ENCODE measurements at regions not wholly inside any gene's neighbourhood (a gene's known extent, or its start where the extent isn't known, plus 50 kb on each side); places are given as distances from the start of the nearest gene placed in this dataset.

DNA sequence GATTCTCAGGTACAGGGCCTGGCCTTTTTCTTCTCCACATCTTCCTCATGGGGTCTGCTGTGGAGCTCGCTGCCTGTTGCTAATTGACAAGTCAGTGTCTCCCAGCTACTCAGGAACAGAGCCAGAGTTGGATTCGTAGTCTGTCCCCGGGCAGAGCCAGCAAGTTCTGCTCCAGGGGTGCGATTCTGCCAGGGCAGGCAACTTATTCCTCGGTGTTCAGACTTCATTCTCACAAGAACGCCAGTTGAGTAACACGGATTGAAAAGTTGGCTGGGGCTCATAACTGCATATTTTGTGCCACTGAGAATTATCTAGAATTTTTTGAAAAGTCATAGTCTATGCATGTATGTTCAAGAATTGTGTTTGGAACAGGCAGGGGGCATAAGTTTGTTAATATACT, 336.7 kb upstream of the NPVF start:
- no peaks in the 10 kb centered on the region for H3K4me1 ChIP-seq (ENCODE audit: control insufficient read depth in 2 of 2, insufficient read depth in 2 of 2, low read length in 1 of 2)
- H3K9me3 ChIP-seq (ENCODE audit: control insufficient read depth in 2 of 2, insufficient read depth in 1 of 2, low read depth in 1 of 2, low read length in 1 of 2): no peaks in the 10 kb centered on the region
- H3K27me3 ChIP-seq (ENCODE audit: control insufficient read depth in 1 of 2, insufficient read depth in 2 of 2, low read length in 2 of 2): no peaks in the 10 kb centered on the region
- H3K36me3 ChIP-seq (ENCODE audit: control insufficient read depth in 2 of 2, insufficient read depth in 2 of 2, low read length in 1 of 2): no peaks in the 10 kb centered on the region
- WGBS, 2 donors: 37 to 56% methylated on average over 7 of the region's 7 CpGs
- peak overlapping the region in 1 of 2 donors; percentile 15 for H3K27ac ChIP-seq (ENCODE audit: low read depth in 2 of 2, low read length in 1 of 2)
- H3K4me3 ChIP-seq (ENCODE audit: low read depth in 1 of 2, low read length in 2 of 2): no peak overlapping the region

DNA sequence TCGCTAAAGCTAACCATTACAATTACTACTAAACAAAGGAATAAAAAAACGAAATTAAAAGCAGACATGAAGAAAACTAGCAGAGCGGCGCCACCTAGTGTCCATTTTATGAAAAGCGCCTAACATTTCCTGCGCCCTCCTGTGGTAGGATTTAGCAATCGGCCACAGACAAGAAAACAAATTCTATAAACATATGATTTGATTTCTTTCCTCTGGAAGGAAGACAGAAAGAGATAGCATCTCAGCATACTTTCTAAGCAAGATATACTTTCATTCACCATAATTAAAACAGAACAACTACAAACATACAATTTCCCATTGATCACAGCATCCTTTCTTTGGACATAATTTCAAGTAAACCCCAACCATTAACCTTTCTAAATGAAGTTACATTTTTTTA, 337.7 kb upstream of the NPVF start:
- H3K4me1 ChIP-seq (ENCODE audit: control insufficient read depth in 2 of 2, insufficient read depth in 2 of 2, low read length in 1 of 2): no peaks in the 10 kb centered on the region
- WGBS, 2 donors: 0 to 1% methylated on average over 7 of the region's 7 CpGs
- no peaks in the 10 kb centered on the region for H3K9me3 ChIP-seq (ENCODE audit: control insufficient read depth in 2 of 2, insufficient read depth in 1 of 2, low read depth in 1 of 2, low read length in 1 of 2)
- no peak overlapping the region for H3K4me3 ChIP-seq (ENCODE audit: low read depth in 1 of 2, low read length in 2 of 2)
- no peaks in the 10 kb centered on the region for H3K36me3 ChIP-seq (ENCODE audit: control insufficient read depth in 2 of 2, insufficient read depth in 2 of 2, low read length in 1 of 2)
- H3K27me3 ChIP-seq (ENCODE audit: control insufficient read depth in 1 of 2, insufficient read depth in 2 of 2, low read length in 2 of 2): no peaks in the 10 kb centered on the region
- no peak overlapping the region for H3K27ac ChIP-seq (ENCODE audit: low read depth in 2 of 2, low read length in 1 of 2)

DNA sequence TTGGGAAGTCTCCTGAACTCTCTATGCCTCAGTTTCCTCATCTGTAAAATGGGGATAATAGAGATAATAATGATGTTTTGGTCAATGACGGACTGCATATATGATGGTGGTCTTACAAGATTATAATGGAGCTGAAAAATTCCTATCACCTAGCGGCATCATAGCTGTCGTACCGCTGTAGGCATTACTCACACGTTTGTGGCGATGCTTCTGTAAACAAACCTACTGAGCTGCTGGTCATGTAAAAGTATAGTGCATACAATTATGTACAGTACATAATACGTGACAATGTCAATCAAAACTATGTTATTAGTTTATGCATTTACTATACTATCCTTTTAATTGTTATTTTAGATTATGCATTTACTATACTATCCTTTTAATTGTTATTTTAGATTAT, 339.1 kb upstream of the NPVF start:
- no peak overlapping the region for H3K27ac ChIP-seq (ENCODE audit: low read depth in 2 of 2, low read length in 1 of 2)
- no peaks in the 10 kb centered on the region for H3K36me3 ChIP-seq (ENCODE audit: control insufficient read depth in 2 of 2, insufficient read depth in 2 of 2, low read length in 1 of 2)
- 92 to 93% methylated on average over 7 of the region's 7 CpGs for WGBS, 2 donors
- no peaks in the 10 kb centered on the region for H3K4me1 ChIP-seq (ENCODE audit: control insufficient read depth in 2 of 2, insufficient read depth in 2 of 2, low read length in 1 of 2)
- no peaks in the 10 kb centered on the region for H3K27me3 ChIP-seq (ENCODE audit: control insufficient read depth in 1 of 2, insufficient read depth in 2 of 2, low read length in 2 of 2)
- H3K4me3 ChIP-seq (ENCODE audit: low read depth in 1 of 2, low read length in 2 of 2): no peak overlapping the region
- no peaks in the 10 kb centered on the region for H3K9me3 ChIP-seq (ENCODE audit: control insufficient read depth in 2 of 2, insufficient read depth in 1 of 2, low read depth in 1 of 2, low read length in 1 of 2)

DNA sequence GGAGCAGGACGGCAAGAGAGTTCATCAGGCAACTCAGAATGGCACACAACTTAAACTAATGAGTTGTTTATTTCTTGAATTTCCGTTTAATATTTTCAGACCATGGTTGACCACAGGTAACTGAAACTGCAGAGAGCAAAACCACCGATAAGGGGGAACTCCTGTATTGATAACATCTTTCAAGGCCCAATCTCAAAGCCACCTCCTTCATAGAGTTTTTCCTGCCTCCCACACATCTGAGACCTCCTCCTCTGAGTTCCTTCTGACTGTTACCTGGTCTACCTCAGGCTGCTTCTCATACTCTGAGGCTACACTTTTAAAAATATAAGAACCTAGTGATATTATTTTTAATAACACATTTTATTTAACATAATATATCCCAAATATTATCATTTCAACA, 341.5 kb upstream of the NPVF start:
- H3K27me3 ChIP-seq (ENCODE audit: control insufficient read depth in 1 of 2, insufficient read depth in 2 of 2, low read length in 2 of 2): no peaks in the 10 kb centered on the region
- no peaks in the 10 kb centered on the region for H3K36me3 ChIP-seq (ENCODE audit: control insufficient read depth in 2 of 2, insufficient read depth in 2 of 2, low read length in 1 of 2)
- H3K9me3 ChIP-seq (ENCODE audit: control insufficient read depth in 2 of 2, insufficient read depth in 1 of 2, low read depth in 1 of 2, low read length in 1 of 2): no peaks in the 10 kb centered on the region
- WGBS, 2 donors: 70 to 74% methylated on average over 3 of the region's 3 CpGs
- no peak overlapping the region for H3K27ac ChIP-seq (ENCODE audit: low read depth in 2 of 2, low read length in 1 of 2)
- H3K4me3 ChIP-seq (ENCODE audit: low read depth in 1 of 2, low read length in 2 of 2): no peak overlapping the region
- H3K4me1 ChIP-seq (ENCODE audit: control insufficient read depth in 2 of 2, insufficient read depth in 2 of 2, low read length in 1 of 2): no peaks in the 10 kb centered on the region

DNA sequence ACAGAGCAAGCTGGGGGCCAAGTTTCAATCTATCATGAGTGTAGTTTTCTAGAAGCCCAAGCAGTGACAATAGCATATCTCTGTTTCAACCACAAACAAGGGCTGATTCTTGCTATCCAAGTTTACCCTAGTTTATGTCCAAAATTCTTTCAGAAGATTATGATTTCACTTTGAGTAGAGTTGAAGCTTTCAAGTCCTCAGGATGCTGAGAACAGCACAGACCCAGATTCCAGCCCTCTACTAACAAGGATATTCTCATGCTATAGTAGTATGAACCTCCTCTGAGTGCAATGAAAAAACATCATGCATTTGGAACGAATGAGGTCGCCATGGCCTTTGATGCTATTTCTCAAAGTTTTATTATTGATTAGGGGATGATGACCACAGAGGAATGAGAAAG, 344.1 kb upstream of the NPVF start:
- Histone ChIP-seq H3K4me1 (ENCODE audit: control insufficient read depth in 2 of 2, insufficient read depth in 2 of 2, low read length in 1 of 2) (no peaks in the 10 kb centered on the region), H3K27me3 (ENCODE audit: control insufficient read depth in 1 of 2, insufficient read depth in 2 of 2, low read length in 2 of 2) (no peaks in the 10 kb centered on the region), H3K36me3 (ENCODE audit: control insufficient read depth in 2 of 2, insufficient read depth in 2 of 2, low read length in 1 of 2) (no peaks in the 10 kb centered on the region), H3K9me3 (ENCODE audit: control insufficient read depth in 2 of 2, insufficient read depth in 1 of 2, low read depth in 1 of 2, low read length in 1 of 2) (no peaks in the 10 kb centered on the region), H3K27ac (ENCODE audit: low read depth in 2 of 2, low read length in 1 of 2) (no peak overlapping the region), H3K4me3 (ENCODE audit: low read depth in 1 of 2, low read length in 2 of 2) (no peak overlapping the region)
- 83 to 89% methylated on average over 2 of the region's 2 CpGs for WGBS, 2 donors

DNA sequence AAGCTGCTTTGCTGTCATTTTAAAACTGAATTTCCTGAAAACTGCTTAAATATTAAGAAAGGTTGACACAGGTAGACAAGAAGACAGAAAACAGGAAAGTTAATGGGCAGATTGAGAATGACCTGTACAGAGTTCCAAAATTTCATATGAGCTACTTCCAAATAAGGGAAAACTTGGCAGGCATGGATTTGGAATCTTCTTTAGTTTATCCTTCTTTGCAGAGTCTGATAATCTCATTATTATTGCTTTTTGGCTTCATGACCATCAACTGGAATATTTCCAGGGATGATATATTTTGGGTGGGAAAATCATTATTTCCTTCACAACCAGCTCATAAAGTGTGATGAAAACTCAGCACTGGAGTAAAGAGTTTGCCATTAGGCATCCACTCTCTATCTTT, 346.5 kb upstream of the NPVF start:
- Histone ChIP-seq H3K36me3 (ENCODE audit: control insufficient read depth in 2 of 2, insufficient read depth in 2 of 2, low read length in 1 of 2) (no peaks in the 10 kb centered on the region), H3K4me3 (ENCODE audit: low read depth in 1 of 2, low read length in 2 of 2) (no peak overlapping the region), H3K9me3 (ENCODE audit: control insufficient read depth in 2 of 2, insufficient read depth in 1 of 2, low read depth in 1 of 2, low read length in 1 of 2) (no peaks in the 10 kb centered on the region), H3K4me1 (ENCODE audit: control insufficient read depth in 2 of 2, insufficient read depth in 2 of 2, low read length in 1 of 2) (no peaks in the 10 kb centered on the region), H3K27me3 (ENCODE audit: control insufficient read depth in 1 of 2, insufficient read depth in 2 of 2, low read length in 2 of 2) (no peaks in the 10 kb centered on the region), H3K27ac (ENCODE audit: low read depth in 2 of 2, low read length in 1 of 2) (no peak overlapping the region)

DNA sequence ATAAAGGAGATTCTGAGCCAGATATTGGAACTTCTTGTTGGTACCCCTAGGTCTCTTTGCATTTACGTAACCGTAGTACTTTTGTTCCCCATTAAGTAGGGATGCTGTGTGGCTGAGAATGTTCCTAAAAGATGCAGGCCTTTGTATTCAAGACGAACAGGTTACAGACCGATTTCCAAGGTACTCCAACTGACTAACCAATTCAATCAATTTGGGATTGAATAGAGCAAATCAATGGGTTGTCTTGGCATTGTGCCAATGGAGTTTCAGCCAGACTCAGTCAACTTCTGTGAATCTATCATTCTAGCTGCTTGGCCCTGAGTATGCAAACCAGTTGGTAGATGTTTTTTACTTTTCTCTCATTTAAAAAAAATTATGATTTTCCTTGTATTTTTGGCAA, 347.3 kb upstream of the NPVF start:
- WGBS, 2 donors: 85 to 91% methylated on average over 4 of the region's 4 CpGs

DNA sequence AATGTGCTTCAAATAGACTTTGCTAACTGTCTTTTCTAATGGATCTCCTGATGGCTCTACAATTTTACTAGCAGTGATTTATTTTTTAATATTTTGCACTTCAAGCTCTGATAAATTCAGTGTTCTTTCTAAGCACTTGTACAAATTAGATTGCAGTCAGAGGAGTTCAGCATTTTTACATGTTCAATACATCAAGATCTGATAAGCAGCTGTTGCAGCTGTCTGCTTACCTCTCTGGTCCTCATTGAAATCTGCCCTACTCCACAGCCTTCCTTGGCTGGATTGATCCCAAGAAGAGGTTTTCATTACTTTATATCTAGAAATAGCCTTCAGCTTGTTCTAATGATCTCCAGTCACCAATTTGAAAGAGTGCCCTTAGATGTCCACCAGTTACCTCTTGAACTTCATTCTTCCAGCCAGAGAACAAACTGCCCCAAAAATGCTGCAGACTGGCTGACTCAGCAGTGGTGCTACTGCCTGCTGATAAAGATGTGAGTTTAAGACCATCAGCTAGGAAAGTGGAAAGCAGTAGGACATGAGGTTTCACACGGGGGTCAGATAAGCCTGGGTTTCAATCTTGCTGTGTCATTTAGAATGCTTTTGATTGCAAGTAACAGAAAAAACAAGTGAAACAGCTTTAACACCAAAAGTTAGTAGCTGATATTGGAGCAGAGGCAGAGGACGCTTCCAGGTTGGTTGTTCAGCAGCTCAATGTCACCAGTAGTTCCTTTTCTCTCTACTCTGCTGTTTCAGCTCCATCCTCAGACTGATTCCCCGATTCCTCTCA, 350.9 kb upstream of the NPVF start:
- Histone ChIP-seq H3K36me3 (ENCODE audit: control insufficient read depth in 2 of 2, insufficient read depth in 2 of 2, low read length in 1 of 2) (no peaks in the 10 kb centered on the region), H3K4me1 (ENCODE audit: control insufficient read depth in 2 of 2, insufficient read depth in 2 of 2, low read length in 1 of 2) (no peaks in the 10 kb centered on the region), H3K27ac (ENCODE audit: low read depth in 2 of 2, low read length in 1 of 2) (no peak overlapping the region), H3K4me3 (ENCODE audit: low read depth in 1 of 2, low read length in 2 of 2) (no peak overlapping the region), H3K27me3 (ENCODE audit: control insufficient read depth in 1 of 2, insufficient read depth in 2 of 2, low read length in 2 of 2) (no peaks in the 10 kb centered on the region), H3K9me3 (ENCODE audit: control insufficient read depth in 2 of 2, insufficient read depth in 1 of 2, low read depth in 1 of 2, low read length in 1 of 2) (no peaks in the 10 kb centered on the region)
- WGBS, 2 donors: 46 to 64% methylated on average over 3 of the region's 3 CpGs

More for the DNA sequence above, 347.3 kb upstream of the NPVF start:
- no peaks in the 10 kb centered on the region for H3K4me1 ChIP-seq (ENCODE audit: control insufficient read depth in 2 of 2, insufficient read depth in 2 of 2, low read length in 1 of 2)
- H3K36me3 ChIP-seq (ENCODE audit: control insufficient read depth in 2 of 2, insufficient read depth in 2 of 2, low read length in 1 of 2): no peaks in the 10 kb centered on the region
- H3K27me3 ChIP-seq (ENCODE audit: control insufficient read depth in 1 of 2, insufficient read depth in 2 of 2, low read length in 2 of 2): no peaks in the 10 kb centered on the region
- no peak overlapping the region for H3K4me3 ChIP-seq (ENCODE audit: low read depth in 1 of 2, low read length in 2 of 2)
- no peak overlapping the region for H3K27ac ChIP-seq (ENCODE audit: low read depth in 2 of 2, low read length in 1 of 2)
- no peaks in the 10 kb centered on the region for H3K9me3 ChIP-seq (ENCODE audit: control insufficient read depth in 2 of 2, insufficient read depth in 1 of 2, low read depth in 1 of 2, low read length in 1 of 2)

DNA sequence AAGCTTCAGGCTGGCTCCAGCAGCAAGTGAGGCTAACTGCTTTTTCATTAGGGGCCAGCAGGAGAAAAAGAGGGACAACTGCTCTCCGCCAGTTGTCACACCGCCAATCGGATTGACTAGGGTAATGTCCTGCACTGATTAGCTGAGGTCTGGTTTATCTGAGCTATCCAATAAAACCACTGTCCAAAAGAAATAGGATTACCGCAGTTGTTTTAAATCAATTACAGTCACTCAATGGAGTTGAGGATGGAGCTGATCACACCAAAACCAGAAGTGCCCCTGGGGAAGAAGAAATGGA, 351.4 kb upstream of the NPVF start:
- Histone ChIP-seq H3K27me3 (ENCODE audit: control insufficient read depth in 1 of 2, insufficient read depth in 2 of 2, low read length in 2 of 2) (no peaks in the 10 kb centered on the region), H3K4me1 (ENCODE audit: control insufficient read depth in 2 of 2, insufficient read depth in 2 of 2, low read length in 1 of 2) (no peaks in the 10 kb centered on the region), H3K9me3 (ENCODE audit: control insufficient read depth in 2 of 2, insufficient read depth in 1 of 2, low read depth in 1 of 2, low read length in 1 of 2) (no peaks in the 10 kb centered on the region), H3K4me3 (ENCODE audit: low read depth in 1 of 2, low read length in 2 of 2) (no peak overlapping the region), H3K36me3 (ENCODE audit: control insufficient read depth in 2 of 2, insufficient read depth in 2 of 2, low read length in 1 of 2) (no peaks in the 10 kb centered on the region), H3K27ac (ENCODE audit: low read depth in 2 of 2, low read length in 1 of 2) (no peak overlapping the region)
- WGBS, 2 donors: 93% methylated on average over 4 of the region's 4 CpGs

DNA sequence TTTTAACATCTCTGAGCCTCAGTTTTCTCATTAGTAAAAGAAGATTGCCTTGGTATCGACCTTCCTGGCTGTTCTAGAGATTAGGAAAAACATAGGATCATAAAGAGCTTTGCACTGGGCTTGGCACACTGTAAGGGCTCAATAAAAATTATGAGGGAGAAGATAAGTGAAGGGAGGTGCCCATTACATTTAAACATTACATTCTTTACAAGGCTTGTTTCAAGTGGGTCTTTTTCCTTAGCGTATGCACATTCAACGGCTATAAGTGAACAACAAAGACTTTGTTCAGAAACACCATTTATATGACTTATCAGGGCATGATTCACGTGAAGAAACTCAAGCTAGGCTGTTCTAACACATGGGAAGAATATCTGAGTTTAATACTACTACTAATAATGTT, 351.9 kb upstream of the NPVF start:
- H3K36me3 ChIP-seq (ENCODE audit: control insufficient read depth in 2 of 2, insufficient read depth in 2 of 2, low read length in 1 of 2): no peaks in the 10 kb centered on the region
- H3K27me3 ChIP-seq (ENCODE audit: control insufficient read depth in 1 of 2, insufficient read depth in 2 of 2, low read length in 2 of 2): no peaks in the 10 kb centered on the region
- H3K27ac ChIP-seq (ENCODE audit: low read depth in 2 of 2, low read length in 1 of 2): no peak overlapping the region
- no peaks in the 10 kb centered on the region for H3K4me1 ChIP-seq (ENCODE audit: control insufficient read depth in 2 of 2, insufficient read depth in 2 of 2, low read length in 1 of 2)
- WGBS, 2 donors: 71 to 83% methylated on average over 4 of the region's 4 CpGs
- H3K9me3 ChIP-seq (ENCODE audit: control insufficient read depth in 2 of 2, insufficient read depth in 1 of 2, low read depth in 1 of 2, low read length in 1 of 2): no peaks in the 10 kb centered on the region
- H3K4me3 ChIP-seq (ENCODE audit: low read depth in 1 of 2, low read length in 2 of 2): no peak overlapping the region

Data from esophagus (tissue), 2 donors.